ENCODE measurements at regions not wholly inside any gene's neighbourhood (a gene's known extent, or its start where the extent isn't known, plus 50 kb on each side); places are given as distances from the start of the nearest gene placed in this dataset.

DNA sequence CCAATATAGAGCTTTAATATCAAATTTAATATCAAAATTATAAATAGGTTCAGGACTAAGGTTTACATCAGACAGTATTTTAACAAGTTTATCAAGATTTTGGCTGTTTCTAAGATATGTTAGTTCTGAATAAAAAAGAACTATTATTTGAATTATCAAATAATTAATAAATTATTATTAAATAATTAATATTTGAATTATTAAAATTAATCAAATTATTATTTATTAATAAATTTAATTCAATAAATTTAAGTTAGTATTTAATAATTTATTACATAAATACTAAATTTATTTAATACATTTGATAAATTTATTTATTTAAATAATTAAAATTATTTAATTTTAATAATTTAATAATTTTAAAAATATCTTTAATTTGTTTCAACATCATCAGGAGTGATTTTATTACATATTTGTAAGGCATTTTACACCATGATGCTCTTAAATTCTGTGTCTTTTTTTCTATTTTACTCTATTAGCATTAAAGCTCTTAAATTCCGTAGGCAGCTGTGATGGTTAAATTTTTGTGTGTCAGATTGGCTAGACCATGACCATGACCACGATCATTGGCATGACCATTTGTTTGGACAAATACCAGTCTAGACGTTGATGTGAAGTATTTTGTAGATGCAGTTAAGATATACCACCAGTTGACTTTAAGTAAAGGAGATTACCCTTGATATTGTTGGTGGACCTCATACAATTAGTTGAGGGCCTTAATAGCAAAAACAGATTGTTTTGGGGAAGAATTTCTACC is 82.6 kb downstream of the BBS10 start:
- POLR2A ChIA-PET = no interaction called here
- Mint-ChIP-seq H3K9me3 (ENCODE audit: insufficient read depth) (no peaks in the 10 kb centered on the region), H3K4me3 (no peak overlapping the region), H3K27me3 (peaks cover 38% of the 10 kb centered on the region), H3K27ac (no peak overlapping the region), H3K4me1 (no peaks in the 10 kb centered on the region)
- H3K4me2 ChIP-seq (replicated peaks; ENCODE audit: low read depth, low read length, poor library complexity, severe bottlenecking) = no peak overlapping the region
- intact Hi-C loops (cut with micrococcal nuclease) = no loop called here
- no peaks in the 10 kb centered on the region for H3K79me2 ChIP-seq (ENCODE audit: control insufficient read depth, insufficient read depth, low read length)
- no peak for TF ChIP-seq EZH2 (IDR thresholded peaks at IDR 0.05; ENCODE audit: borderline replicate concordance, insufficient read depth, low read depth, low read length, poor library complexity, severe bottlenecking)
- TF ChIP-seq, protein P1, sequence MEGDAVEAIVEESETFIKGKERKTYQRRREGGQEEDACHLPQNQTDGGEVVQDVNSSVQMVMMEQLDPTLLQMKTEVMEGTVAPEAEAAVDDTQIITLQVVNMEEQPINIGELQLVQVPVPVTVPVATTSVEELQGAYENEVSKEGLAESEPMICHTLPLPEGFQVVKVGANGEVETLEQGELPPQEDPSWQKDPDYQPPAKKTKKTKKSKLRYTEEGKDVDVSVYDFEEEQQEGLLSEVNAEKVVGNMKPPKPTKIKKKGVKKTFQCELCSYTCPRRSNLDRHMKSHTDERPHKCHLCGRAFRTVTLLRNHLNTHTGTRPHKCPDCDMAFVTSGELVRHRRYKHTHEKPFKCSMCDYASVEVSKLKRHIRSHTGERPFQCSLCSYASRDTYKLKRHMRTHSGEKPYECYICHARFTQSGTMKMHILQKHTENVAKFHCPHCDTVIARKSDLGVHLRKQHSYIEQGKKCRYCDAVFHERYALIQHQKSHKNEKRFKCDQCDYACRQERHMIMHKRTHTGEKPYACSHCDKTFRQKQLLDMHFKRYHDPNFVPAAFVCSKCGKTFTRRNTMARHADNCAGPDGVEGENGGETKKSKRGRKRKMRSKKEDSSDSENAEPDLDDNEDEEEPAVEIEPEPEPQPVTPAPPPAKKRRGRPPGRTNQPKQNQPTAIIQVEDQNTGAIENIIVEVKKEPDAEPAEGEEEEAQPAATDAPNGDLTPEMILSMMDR (IDR thresholded peaks at IDR 0.05) = no peak
- DNase-seq (no peak), ATAC-seq (ENCODE audit: low read depth) (no peak)
- CTCF ChIA-PET = no interaction called here
- no peaks in the 10 kb centered on the region for H3K4me1 ChIP-seq (ENCODE audit: control insufficient read depth in 2 of 2, insufficient read depth in 2 of 2, low read length in 2 of 2)
- no peaks in the 10 kb centered on the region for H3K9me3 ChIP-seq (ENCODE audit: control extremely low read depth in 1 of 3, control insufficient read depth in 2 of 3, insufficient read depth in 1 of 3, low read length in 2 of 3)
- H3K27ac ChIP-seq (ENCODE audit: low read length in 2 of 2) = no peak overlapping the region
- no peak overlapping the region for H3K4me3 ChIP-seq (ENCODE audit: control extremely low read depth in 1 of 5, extremely low read depth in 1 of 5, insufficient read depth in 1 of 5, low read depth in 2 of 5, low read length in 4 of 5)
- no peaks in the 10 kb centered on the region for H3K36me3 ChIP-seq (replicated peaks in 1 of 2; ENCODE audit: control extremely low read depth in 1 of 2, control insufficient read depth in 1 of 2, extremely low read depth in 1 of 2, insufficient read depth in 2 of 2, low read length in 1 of 2)
- 100% methylated on average over 1 of the region's 3 CpGs for WGBS (ENCODE audit: insufficient coverage)
- H3K27me3 ChIP-seq (replicated peaks in 1 of 4; ENCODE audit: control extremely low read depth in 1 of 4, control insufficient read depth in 3 of 4, insufficient read depth in 4 of 4, low read length in 3 of 4) = peaks cover 0 to 10% (median 4%) of the 10 kb centered on the region in 4 experiments
- H2AFZ ChIP-seq (ENCODE audit: insufficient read depth, low read depth, low read length, poor library complexity, severe bottlenecking) = no peak overlapping the region
- H4K20me1 ChIP-seq (ENCODE audit: control insufficient read depth, insufficient read depth, low read length, poor library complexity, severe bottlenecking) = no peaks in the 10 kb centered on the region
- no peak overlapping the region for H3K9ac ChIP-seq (ENCODE audit: low read length)

DNA sequence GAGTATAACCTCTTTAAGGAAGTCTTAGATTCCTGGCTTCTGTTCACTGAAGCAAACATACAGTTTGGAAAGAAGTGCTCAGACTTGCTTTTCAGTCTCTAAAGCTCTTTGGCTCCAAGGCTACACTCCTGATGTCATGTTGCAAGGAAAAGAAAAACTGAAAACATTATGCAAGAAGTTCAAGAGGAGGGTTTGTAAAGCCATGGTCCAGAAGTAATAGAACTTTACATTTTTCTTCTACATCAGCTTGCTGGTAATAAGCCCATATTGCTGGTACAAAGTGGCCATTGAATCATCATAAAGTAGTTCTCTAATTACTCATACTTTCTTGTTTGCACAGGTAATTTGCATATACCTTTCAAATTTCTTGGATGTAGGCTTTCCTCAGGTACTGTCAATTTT is 83.6 kb downstream of the BBS10 start:
- ATAC-seq (ENCODE audit: low read depth) = no peak
- intact Hi-C loops (cut with micrococcal nuclease) = no loop called here
- no peak overlapping the region for H3K4me3 Mint-ChIP-seq
- H3K27ac Mint-ChIP-seq = no peak overlapping the region
- no peak overlapping the region for H2AFZ ChIP-seq (ENCODE audit: insufficient read depth, low read depth, low read length, poor library complexity, severe bottlenecking)
- TF ChIP-seq, protein P1 (IDR thresholded peaks at IDR 0.05) = no peak
- no peak for TF ChIP-seq EZH2 (IDR thresholded peaks at IDR 0.05; ENCODE audit: borderline replicate concordance, insufficient read depth, low read depth, low read length, poor library complexity, severe bottlenecking)
- ChIA-PET POLR2A (no interaction called here), CTCF (no interaction called here)
- no peak overlapping the region for H3K4me3 ChIP-seq (ENCODE audit: control extremely low read depth in 1 of 5, extremely low read depth in 1 of 5, insufficient read depth in 1 of 5, low read depth in 2 of 5, low read length in 4 of 5)
- no peaks in the 10 kb centered on the region for H3K36me3 ChIP-seq (replicated peaks in 1 of 2; ENCODE audit: control extremely low read depth in 1 of 2, control insufficient read depth in 1 of 2, extremely low read depth in 1 of 2, insufficient read depth in 2 of 2, low read length in 1 of 2)
- peaks cover 35% of the 10 kb centered on the region for H3K27me3 Mint-ChIP-seq
- H3K79me2 ChIP-seq (ENCODE audit: control insufficient read depth, insufficient read depth, low read length) = no peaks in the 10 kb centered on the region
- no peak overlapping the region for H3K9ac ChIP-seq (ENCODE audit: low read length)
- no peaks in the 10 kb centered on the region for H4K20me1 ChIP-seq (ENCODE audit: control insufficient read depth, insufficient read depth, low read length, poor library complexity, severe bottlenecking)
- no peak overlapping the region for H3K4me2 ChIP-seq (replicated peaks; ENCODE audit: low read depth, low read length, poor library complexity, severe bottlenecking)
- no peak overlapping the region for H3K27ac ChIP-seq (ENCODE audit: low read length in 2 of 2)
- H3K9me3 Mint-ChIP-seq (ENCODE audit: insufficient read depth) = no peaks in the 10 kb centered on the region
- no peaks in the 10 kb centered on the region for H3K4me1 Mint-ChIP-seq
- no peak for DNase-seq
- H3K9me3 ChIP-seq (ENCODE audit: control extremely low read depth in 1 of 3, control insufficient read depth in 2 of 3, insufficient read depth in 1 of 3, low read length in 2 of 3) = no peaks in the 10 kb centered on the region
- H3K4me1 ChIP-seq (ENCODE audit: control insufficient read depth in 2 of 2, insufficient read depth in 2 of 2, low read length in 2 of 2) = no peaks in the 10 kb centered on the region
- peaks cover 0 to 10% (median 2%) of the 10 kb centered on the region in 4 experiments for H3K27me3 ChIP-seq (replicated peaks in 1 of 4; ENCODE audit: control extremely low read depth in 1 of 4, control insufficient read depth in 3 of 4, insufficient read depth in 4 of 4, low read length in 3 of 4)
